ENCODE measurements at regions not wholly inside any gene's neighbourhood (a gene's known extent, or its start where the extent isn't known, plus 50 kb on each side); places are given as distances from the start of the nearest gene placed in this dataset.
A peak's percentile ranks its signal among the peaks of the same experiment; 100 is the strongest.

GRCh38 chr6:168785720-168786511, 344.9 kb downstream of the SMOC2 start:
- ChIA-PET CTCF (interaction anchor here (0.8 to 1.0 kb wide), 3 partner anchors 75 to 82 kb away, joined by 3 to 4 read pairs (median 3); no protein-coding TSS in a partner anchor), POLR2A (no interaction called here)
- H3K9me2 ChIP-seq = no peaks in the 10 kb centered on the region
- H3K27me3 ChIP-seq (ENCODE audit: insufficient read depth) = no peaks in the 10 kb centered on the region
- H3K9me3 ChIP-seq = no peaks in the 10 kb centered on the region
- WGBS (ENCODE audit: low lambda C conversion rate) = 17% methylated on average over 10 of the region's 10 CpGs
- DNase-seq = peak; percentile 64
- H3K4me3 ChIP-seq (ENCODE audit: low read depth in 2 of 2, low read length in 1 of 2) = no peak overlapping the region
- H3K36me3 ChIP-seq (replicated peaks in 1 of 2; ENCODE audit: control insufficient read depth in 1 of 2, insufficient read depth in 2 of 2, low read length in 1 of 2) = no peaks in the 10 kb centered on the region
- H2AFZ ChIP-seq (ENCODE audit: low read depth) = no peak overlapping the region
- H3K27ac ChIP-seq (ENCODE audit: low read depth in 2 of 2, low read length in 1 of 2) = no peak overlapping the region
- TF ChIP-seq RAD21 (IDR thresholded peaks at IDR 0.05; ENCODE audit: low read length) (0 out of 2 replicates have a peak, but pooled peaks have one; percentile 9), GATA2 (CRISPR knock-in tag; IDR thresholded peaks at IDR 0.05) (peak; percentile 86), FOXJ3 (CRISPR knock-in tag; IDR thresholded peaks at IDR 0.05) (peak; percentile 15; the same call in 1 of the 2 replicates), PBX3 (IDR thresholded peaks at IDR 0.05) (no peak), CHD2 (IDR thresholded peaks at IDR 0.05; ENCODE audit: low read length, partially characterized antibody) (peak; percentile 10), EP300 (IDR thresholded peaks at IDR 0.05; ENCODE audit: borderline replicate concordance in 1 of 2, low read depth in 1 of 2, low read length in 1 of 2) (peak in 1 of 2 experiments; percentile 48; a peak in 1 of 4 replicates)
- H3K9ac ChIP-seq = no peak overlapping the region
- no peaks in the 10 kb centered on the region for H4K20me1 ChIP-seq (ENCODE audit: insufficient read depth)
- peaks cover 0 to 29% of the 10 kb centered on the region in 2 experiments; a peak in 1 of 4 replicates for H3K4me1 ChIP-seq (ENCODE audit: control insufficient read depth in 1 of 2, insufficient read depth in 2 of 2, low read depth in 1 of 2, low read length in 1 of 2)
- H3K79me2 ChIP-seq (ENCODE audit: insufficient read depth) = no peaks in the 10 kb centered on the region
- H3F3A ChIP-seq (replicated peaks; ENCODE audit: insufficient read depth) = no peaks in the 10 kb centered on the region
- no peak overlapping the region for H3K4me2 ChIP-seq

GRCh38 chr6:168784426-168784825, 343.4 kb downstream of the SMOC2 start:
- H3K4me2 ChIP-seq = no peak overlapping the region
- no peak for TF ChIP-seq CTCF (IDR thresholded peaks at IDR 0.05)
- TF ChIP-seq EP300 (IDR thresholded peaks at IDR 0.05; ENCODE audit: borderline replicate concordance in 1 of 2, low read depth in 1 of 2, low read length in 1 of 2) = no peak
- no peak for TF ChIP-seq TCF12 (IDR thresholded peaks at IDR 0.05)
- TF ChIP-seq CHD2 (IDR thresholded peaks at IDR 0.05; ENCODE audit: low read length, partially characterized antibody) = no peak
- no peak for TF ChIP-seq TAF1 (IDR thresholded peaks at IDR 0.05; ENCODE audit: borderline replicate concordance, low read depth, low read length)
- no peak for TF ChIP-seq EZH2phosphoT487 (IDR thresholded peaks at IDR 0.05; ENCODE audit: borderline replicate concordance, low read depth)
- TF ChIP-seq YY1 (IDR thresholded peaks at IDR 0.05; ENCODE audit: low read depth) = no peak
- TF ChIP-seq TEAD4 (IDR thresholded peaks at IDR 0.05; ENCODE audit: borderline replicate concordance, insufficient read depth) = no peak
- no peak for TF ChIP-seq USF2 (IDR thresholded peaks at IDR 0.05; ENCODE audit: borderline replicate concordance, low read depth, low read length)
- ChIA-PET CTCF (interaction anchor here (1.0 kb wide), 1 partner anchor 9 kb away, joined by 3 read pairs; no protein-coding TSS in a partner anchor), POLR2A (no interaction called here)
- no peak overlapping the region for H3K4me3 ChIP-seq (ENCODE audit: low read depth in 2 of 2, low read length in 1 of 2)
- DNase-seq = no peak
- 28% methylated on average over 14 of the region's 14 CpGs for WGBS (ENCODE audit: low lambda C conversion rate)
- no peaks in the 10 kb centered on the region for H4K20me1 ChIP-seq (ENCODE audit: insufficient read depth)
- H3K9me3 ChIP-seq = no peaks in the 10 kb centered on the region
- no peaks in the 10 kb centered on the region for H3K79me2 ChIP-seq (ENCODE audit: insufficient read depth)
- H3K9me2 ChIP-seq = no peaks in the 10 kb centered on the region
- H2AFZ ChIP-seq (ENCODE audit: low read depth) = no peak overlapping the region
- H3K4me1 ChIP-seq (ENCODE audit: control insufficient read depth in 1 of 2, insufficient read depth in 2 of 2, low read depth in 1 of 2, low read length in 1 of 2) = peaks cover 0 to 22% of the 10 kb centered on the region in 2 experiments; a peak in 1 of 4 replicates
- H3F3A ChIP-seq (replicated peaks; ENCODE audit: insufficient read depth) = no peaks in the 10 kb centered on the region
- H3K9ac ChIP-seq = no peak overlapping the region
- no peaks in the 10 kb centered on the region for H3K27me3 ChIP-seq (ENCODE audit: insufficient read depth)
- no peaks in the 10 kb centered on the region for H3K36me3 ChIP-seq (replicated peaks in 1 of 2; ENCODE audit: control insufficient read depth in 1 of 2, insufficient read depth in 2 of 2, low read length in 1 of 2)
- H3K27ac ChIP-seq (ENCODE audit: low read depth in 2 of 2, low read length in 1 of 2) = no peak overlapping the region
